Stimulated activated CD8-positive, alpha-beta memory T cell treated with anti-CD3 and anti-CD28 coated beads, Interleukin-7, amount 100 ng/mL, for 1 hour (primary cell): ENCODE measurements at regions not wholly inside any gene's neighbourhood (a gene's known extent, or its start where the extent isn't known, plus 50 kb on each side); places are given as distances from the start of the nearest gene placed in this dataset.
"Not testable (repeated sequence)": the region's sequence is repeated elsewhere in the genome, so short reads cannot be mapped to it uniquely, and the experiment has no call there.

Source experiments
- DNase-seq, 2 donors: peaks; one replicate each; pipeline ENCODE4 v3.0.0-alpha.2; 2020; ENCODE audit warnings: low read depth in 2 of 2

DNA sequence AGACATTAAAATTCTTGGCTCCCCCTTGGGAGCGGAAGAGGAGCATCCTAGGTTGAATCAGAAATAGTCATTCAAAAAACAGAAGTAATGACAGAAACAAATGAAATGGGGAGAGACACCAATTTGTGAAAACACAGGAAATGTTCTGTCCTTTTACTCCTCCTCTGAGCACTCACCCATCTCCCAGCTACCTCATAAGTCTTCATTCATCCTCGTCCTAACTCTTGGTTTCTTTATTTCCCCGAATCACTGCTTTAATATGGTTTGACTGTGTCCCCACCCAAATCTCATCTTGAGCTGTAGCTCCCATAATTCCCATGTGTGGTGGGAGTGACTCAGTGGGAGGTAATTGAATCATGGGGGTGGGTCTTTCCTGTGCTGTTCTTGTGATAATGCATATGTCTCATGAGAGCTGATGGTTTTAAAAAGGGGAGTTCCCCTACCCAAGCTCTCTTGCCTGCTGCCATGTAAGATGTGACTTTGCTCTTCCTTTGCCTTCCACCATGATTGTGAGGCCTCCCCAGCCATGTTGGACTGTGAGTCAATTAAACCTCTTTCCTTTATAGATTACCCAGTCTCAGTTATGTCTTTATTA, 579.7 kb upstream of the CBLB start:
- DNase-seq = not testable (repeated sequence)

DNA sequence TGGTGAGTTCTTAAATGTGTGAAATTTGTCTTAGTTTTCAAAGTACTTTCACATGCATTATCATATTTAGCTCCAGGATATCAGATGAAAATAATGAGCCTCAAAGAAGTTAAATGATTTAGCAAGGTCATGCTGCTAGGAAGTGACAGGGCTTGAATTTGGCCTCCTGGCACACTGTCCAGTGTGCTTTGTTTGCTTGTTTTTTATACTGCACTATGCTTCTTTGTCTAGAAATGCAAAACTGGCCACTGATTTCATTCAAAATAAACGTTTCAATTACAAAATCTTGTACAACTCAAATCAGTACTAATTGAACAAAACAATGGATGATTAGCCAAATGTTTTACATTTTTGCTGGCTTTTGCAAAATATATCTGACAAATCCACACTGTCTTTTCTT, 583.3 kb upstream of the CBLB start:
- no peak for DNase-seq

DNA sequence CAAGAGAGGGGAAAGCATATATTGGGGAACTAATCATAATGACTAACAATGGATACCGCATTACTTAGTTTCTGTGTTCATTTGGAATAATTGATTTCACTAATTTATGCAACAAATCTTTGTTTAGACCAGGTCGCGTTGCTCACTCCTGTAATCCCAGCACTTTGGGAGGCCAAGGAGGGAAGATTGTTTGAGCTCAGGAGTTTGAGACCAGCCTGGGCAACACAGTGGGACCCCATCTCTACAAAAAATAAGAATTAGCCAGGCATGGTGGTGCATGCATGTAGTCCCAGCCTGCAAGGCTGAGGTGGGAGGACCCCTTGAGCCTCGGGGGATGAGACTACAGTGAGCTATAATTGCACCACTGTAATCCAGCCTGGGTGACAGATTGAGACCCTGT, 585.7 kb upstream of the CBLB start:
- DNase-seq = no peak

DNA sequence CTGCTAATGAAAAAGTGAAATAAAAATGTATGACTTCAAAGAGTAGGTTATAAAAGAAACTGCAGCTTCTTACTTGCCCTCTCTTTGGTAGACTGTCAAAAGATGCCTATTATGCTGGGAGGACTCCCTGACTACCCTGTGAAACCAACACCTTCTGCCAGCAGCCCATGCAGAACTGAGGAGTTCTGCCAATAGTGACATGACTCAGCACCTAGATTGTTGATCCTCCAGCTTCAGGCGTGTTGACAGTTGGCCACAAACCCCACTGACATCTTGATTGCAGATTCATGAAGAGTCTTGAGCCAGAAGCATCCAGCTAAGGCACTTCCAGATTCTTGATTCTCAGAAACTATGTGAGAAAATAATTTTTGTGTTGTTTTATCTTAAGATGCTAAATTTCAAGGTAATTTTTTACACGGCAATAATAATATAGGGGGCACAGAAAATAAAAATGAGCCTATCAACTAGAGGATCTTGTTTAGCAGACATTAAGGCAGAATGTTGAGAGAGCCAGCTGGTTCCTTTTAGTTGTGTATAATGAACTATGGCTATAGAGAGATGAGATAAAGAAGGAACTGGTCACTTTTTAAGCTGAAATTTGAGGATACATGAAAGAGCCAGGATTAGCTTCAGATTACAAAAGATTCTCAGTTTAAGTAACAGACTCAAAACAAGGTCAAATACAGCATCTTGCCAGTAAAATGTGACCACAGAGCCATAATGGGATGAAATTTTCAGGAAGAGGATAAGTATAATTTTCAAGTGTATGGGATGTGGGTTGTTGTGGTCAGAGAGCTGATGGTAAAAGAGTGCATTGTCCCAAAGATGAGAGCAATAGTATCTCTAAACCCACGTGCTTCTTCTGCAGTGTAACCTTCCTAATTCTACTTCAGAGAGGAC, 588.7 kb upstream of the CBLB start:
- no peak for DNase-seq

- DNase-seq = no peak
These were observed 590.1 kb upstream of the CBLB start for GRCh38 chr3:106458952-106459351.

- no peak for DNase-seq
These were observed 598.1 kb upstream of the CBLB start for GRCh38 chr3:106466881-106467280.

DNA sequence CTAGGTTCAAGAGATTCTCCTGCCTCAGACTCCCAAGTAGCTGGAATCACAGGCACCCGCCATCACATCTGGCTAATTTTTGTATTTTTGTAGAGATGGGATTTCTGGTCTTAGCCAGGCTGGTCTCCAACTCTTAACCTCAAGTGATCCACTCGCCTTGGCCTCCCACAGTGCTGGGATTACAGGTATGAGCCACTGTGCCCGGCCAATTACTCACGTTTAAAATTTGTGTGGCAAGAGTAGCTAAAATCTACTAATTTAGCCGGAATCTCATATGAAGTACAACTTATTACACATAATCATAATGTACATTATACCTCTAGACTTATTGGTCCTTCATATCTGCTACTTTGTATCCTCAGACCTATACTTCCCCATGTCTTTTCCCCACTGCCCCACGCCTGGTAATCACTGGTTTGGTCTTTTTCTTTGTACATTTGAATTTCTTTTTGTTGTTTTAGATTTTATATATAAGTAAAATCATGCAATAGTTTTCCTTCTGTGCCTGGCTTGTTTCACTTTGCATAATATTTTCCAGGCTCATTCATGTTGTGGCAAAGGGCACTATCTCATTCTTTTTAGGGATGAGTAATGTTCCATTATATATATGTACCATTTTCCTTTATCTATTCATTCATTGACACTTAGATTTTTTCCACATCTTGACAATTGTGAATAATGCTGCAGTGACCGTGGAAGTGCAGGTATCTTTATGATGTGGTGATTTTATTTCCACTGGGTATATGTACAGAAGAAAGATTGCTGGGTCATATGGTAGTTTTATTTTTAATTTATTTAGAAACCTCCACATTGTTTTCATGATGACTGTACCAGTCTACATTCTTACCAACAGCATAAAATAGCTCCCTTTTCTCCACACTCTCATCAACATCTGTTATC, 605.0 kb upstream of the CBLB start:
- DNase-seq = no peak

GRCh38 chr3:106482451-106482850, 613.6 kb upstream of the CBLB start:
- DNase-seq = no peak

GRCh38 chr3:106485217-106485616, 616.4 kb upstream of the CBLB start:
- DNase-seq = no peak

DNA sequence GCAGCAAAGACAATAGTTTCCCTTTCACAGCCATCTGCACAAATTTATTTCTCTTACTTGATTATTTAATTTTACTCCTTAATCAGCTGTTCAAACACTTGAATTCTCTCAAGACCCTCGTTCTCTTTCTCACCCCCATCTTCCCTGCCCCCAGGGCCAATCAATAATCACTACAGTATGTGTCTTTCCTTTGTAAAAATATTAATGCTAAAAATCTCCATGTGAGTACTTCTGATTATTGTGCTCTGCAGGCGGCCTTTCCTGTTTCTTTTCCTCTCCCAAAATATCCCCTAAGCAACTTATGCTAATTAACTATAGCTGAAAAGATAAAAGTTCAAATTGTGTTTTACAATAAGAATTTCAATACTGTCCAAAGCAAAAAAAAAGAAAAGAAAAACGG, 617.0 kb upstream of the CBLB start:
- no peak for DNase-seq

DNA sequence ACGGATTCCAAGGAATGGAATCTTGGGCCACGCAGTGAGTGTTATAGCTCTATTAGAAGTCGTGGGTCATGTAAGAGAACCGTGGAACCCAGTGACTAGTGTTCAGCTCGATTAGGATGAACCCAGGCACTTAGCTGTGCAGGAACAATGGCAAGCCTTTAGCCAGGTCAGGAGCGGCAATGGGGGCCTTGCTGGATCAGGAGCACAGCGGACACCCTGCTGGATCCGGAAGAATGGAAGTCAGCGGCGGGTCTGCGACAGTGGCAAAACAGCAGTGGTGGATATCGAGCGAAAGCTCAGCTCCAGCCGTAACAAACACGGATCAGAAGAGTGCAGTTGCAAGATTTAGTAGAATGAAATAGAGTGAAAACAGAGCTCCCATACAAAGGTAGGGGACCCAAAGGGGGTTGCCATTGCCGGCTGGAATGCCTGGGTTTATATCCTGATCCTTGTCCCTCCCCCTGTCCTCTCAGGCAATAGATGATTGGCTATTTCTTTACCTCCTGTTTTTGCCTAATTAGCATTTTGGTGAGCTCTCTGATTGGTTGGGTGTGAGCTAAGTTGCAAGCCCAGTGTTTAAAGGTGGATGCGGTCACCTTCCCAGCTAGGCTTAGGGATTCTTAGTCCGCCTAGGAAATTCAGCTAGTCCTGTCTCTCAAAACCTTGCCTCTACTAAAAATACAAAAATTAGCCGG, 618.3 kb upstream of the CBLB start:
- DNase-seq = not testable (repeated sequence)

DNA sequence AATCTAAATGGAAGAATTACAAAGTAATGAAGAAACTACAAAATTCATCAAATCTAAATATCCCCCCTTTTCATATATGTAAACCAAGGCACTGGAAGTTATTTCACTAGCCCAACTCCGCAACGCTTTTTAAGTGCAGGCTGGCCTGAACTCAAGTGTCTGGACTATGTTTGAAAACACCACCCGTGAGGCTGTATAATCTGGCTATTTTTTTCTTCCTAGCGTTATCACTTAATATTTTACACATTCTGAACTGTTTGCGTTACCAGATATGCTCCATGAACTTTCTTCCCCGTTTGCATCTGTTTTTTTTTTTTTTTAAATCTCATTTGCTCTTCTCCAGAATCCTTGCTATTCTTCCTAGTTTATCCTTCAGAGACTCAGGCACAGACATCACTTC, 619.5 kb upstream of the CBLB start:
- DNase-seq = no peak

DNA sequence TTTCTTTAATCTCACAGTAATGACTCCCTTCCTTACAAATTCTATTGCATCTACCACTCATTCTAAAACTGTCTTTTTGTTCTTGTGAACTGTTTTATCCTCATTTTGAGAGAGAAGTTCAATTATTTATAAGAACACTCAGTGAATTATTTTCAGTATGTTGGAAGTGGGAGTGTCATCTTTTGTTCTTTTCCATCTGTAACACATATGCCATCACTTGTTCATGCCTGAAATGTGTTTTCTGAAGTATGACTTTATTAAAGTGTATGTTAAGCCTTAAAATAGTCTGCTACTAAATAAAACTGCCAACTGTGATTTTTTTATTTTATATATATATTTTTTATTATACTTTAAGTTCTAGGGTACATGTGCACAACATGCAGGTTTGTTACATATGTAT, 623.0 kb upstream of the CBLB start:
- no peak for DNase-seq

DNA sequence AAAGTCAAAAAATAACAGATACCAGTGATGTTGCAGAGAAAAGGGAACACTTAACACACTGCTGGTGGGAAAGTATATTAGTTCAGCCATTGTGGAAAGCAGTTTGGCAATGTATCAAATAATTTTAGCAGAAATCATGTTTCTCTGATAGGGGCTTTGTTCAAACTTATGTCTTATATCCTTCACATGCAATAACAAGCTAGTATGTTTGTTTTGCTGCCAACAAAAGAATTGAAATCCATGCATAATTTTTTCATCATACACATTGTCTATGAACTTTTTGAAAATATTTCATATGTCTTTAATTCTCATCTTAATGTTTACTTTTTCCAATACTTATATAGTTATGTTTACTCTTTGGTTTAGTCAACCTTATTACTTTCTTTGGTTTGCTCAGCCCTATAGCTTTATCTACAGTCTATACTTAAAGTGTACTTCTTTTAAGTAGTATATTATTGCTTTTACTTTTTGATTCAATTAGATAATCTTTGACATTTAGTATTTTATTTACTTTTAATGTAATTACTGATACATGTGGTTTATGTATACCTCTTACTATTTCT, 639.6 kb upstream of the CBLB start:
- no peak for DNase-seq

- DNase-seq = no peak
These were observed 641.4 kb upstream of the CBLB start for GRCh38 chr3:106510206-106510605.

GRCh38 chr3:106512846-106513245, 644.0 kb upstream of the CBLB start:
- DNase-seq = no peak

DNA sequence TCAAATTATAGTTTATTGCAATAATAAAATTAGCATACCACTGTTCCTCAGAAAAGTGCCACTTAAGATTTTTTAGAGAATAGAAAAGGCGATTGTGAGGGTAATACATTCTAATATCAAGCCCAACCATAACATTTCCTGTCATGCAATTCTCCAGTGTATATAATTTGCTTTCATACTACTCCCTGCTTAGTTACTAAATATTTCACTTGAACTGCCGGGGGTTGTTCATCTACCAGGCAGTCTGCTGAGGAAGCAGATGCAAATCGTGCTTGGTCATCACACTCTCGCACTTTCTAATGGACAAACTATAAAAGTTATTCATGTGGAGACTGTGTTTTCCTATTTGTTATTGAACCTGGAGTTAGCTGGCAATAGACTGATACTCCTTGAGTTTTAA, 645.6 kb upstream of the CBLB start:
- DNase-seq = no peak

DNA sequence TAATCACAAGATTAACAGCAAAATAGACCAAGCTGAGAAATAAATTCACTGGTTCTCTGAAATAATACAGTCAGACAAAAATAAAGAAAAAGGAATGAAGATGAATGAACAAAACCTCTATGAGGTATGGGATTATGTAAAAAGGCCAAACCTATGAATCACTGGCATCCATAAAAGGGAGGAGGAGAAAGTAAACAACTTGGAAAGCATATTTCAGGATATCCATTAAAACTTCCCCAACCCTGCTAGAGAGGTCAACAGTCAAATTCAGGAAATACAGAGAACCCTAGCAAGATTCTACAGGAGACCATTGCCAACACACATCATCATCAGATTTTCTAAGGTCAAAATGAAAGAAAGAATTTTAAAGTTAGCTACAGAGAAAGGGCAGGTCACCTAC, 649.7 kb upstream of the CBLB start:
- DNase-seq = no peak

- DNase-seq = no peak
These were observed 653.6 kb upstream of the CBLB start for GRCh38 chr3:106522397-106522796.

DNA sequence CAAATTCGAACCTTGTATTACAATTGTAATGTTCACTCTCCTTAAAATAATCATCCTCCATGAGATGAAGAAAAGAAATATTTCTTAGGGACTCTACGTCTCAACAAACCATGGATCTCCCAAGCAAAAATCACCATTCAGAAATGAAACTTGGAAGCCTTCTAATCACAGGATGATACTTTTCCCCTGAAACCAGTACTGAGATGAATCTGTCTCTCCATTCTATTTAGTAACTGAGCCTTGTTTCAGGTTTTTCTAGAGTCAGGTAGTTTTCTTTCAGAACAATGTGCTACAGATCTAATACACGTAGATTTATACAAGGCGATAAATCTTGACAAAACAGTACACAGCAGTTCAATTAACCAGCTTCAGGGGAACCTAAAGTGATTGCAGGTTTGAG, 660.1 kb upstream of the CBLB start:
- no peak for DNase-seq

DNA sequence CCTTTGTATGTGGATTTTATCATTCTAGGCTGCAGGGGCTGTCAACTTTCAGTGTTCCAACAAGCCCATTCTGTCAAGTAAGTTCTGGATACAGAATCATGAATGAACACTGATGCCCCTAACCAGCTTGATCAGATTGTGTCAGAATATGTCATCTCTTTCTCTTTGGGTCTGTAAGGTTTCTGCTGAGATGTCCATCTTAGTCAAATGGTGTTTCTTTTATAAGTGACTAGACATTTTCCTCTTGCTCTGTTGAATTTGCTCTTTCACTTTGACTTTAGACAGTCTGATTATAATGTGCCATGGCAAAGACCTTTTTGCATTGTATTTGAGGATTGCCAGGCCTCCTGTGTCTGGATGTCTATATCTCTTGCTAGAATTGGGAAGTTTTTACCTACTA, 660.9 kb upstream of the CBLB start:
- no peak for DNase-seq

GRCh38 chr3:106530367-106530766, 661.6 kb upstream of the CBLB start:
- DNase-seq = no peak
